HL-60 (cell line): ENCODE measurements at regions not wholly inside any gene's neighbourhood (a gene's known extent, or its start where the extent isn't known, plus 50 kb on each side); places are given as distances from the start of the nearest gene placed in this dataset.

Experiments
- DNase-seq, 2 experiments: peaks; one replicate each; pipeline ENCODE4 v3.0.0-alpha.2; 2010 to 2020; ENCODE audit warnings: low read depth in 1 of 2, low spot score in 1 of 2
- H3K27ac ChIP-seq: fragments of 250-450 bp; sonication (Bioruptor Pico); replicated peaks from 2 replicates; pipeline ENCODE4 v1.5.1; 2020; ENCODE audit warnings: mild to moderate bottlenecking, moderate library complexity
- H3K27me3 ChIP-seq: fragments of 250-450 bp; sonication (Bioruptor Pico); 2 replicates; pipeline ENCODE4 v1.5.1; 2021; ENCODE audit warnings: mild to moderate bottlenecking, moderate library complexity; ENCODE audit not compliant: insufficient read depth, poor library complexity, severe bottlenecking
- H3K4me3 ChIP-seq: replicated peaks from 2 replicates; pipeline ENCODE4 v1.5.1; 2011; ENCODE audit warnings: mild to moderate bottlenecking, control low read depth, low read length; ENCODE audit not compliant: insufficient read depth
- GABPA ChIP-seq: IDR thresholded peaks from 2 replicates; pipeline ENCODE4 v1.6.1; 2012; ENCODE audit warnings: low read depth
- POLR2AphosphoS5 ChIP-seq: IDR thresholded peaks from 2 replicates; pipeline ENCODE4 v1.6.1; 2012; ENCODE audit warnings: low read depth
- SPI1 ChIP-seq: IDR thresholded peaks from 2 replicates; pipeline ENCODE4 v1.6.1; 2012; ENCODE audit warnings: low read depth, mild to moderate bottlenecking, borderline replicate concordance
- TF ChIP-seq, protein P1 (sequence below): IDR thresholded peaks from one replicate; pipeline ENCODE4 v1.5.1; 2011; ENCODE audit warnings: low read length, control low read depth, inconsistent platforms; ENCODE audit not compliant: insufficient read depth
- TF ChIP-seq, protein P2 (sequence below): IDR thresholded peaks from 2 replicates; pipeline ENCODE4 v1.6.1; 2012; ENCODE audit warnings: low read depth; ENCODE audit not compliant: insufficient replicate concordance

DNA sequence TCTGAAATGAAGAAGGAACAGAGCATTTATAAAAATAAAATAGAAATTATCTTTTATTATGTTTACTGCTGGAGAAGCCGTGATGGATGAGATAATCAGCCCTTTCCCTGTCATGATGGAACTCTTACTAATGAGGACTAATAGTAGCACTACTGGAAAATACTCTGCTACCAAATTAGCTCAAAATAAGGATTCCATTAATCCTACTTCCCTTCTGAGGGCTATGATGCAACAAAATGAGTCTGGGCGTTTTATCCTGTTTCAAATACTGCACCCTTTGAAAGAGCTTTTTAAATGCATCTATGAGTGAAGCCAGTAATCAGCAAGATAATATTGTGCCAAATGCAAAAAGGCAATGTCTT is 59.3 kb upstream of the CARMIL1 start:
- Histone ChIP-seq H3K27me3 (no peaks in the 10 kb centered on the region), H3K4me3 (no peak overlapping the region), H3K27ac (no peak overlapping the region)
- TF ChIP-seq, protein P1, sequence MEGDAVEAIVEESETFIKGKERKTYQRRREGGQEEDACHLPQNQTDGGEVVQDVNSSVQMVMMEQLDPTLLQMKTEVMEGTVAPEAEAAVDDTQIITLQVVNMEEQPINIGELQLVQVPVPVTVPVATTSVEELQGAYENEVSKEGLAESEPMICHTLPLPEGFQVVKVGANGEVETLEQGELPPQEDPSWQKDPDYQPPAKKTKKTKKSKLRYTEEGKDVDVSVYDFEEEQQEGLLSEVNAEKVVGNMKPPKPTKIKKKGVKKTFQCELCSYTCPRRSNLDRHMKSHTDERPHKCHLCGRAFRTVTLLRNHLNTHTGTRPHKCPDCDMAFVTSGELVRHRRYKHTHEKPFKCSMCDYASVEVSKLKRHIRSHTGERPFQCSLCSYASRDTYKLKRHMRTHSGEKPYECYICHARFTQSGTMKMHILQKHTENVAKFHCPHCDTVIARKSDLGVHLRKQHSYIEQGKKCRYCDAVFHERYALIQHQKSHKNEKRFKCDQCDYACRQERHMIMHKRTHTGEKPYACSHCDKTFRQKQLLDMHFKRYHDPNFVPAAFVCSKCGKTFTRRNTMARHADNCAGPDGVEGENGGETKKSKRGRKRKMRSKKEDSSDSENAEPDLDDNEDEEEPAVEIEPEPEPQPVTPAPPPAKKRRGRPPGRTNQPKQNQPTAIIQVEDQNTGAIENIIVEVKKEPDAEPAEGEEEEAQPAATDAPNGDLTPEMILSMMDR = no peak
- TF ChIP-seq POLR2AphosphoS5 = no peak
- TF ChIP-seq SPI1 = no peak
- TF ChIP-seq, protein P2, sequence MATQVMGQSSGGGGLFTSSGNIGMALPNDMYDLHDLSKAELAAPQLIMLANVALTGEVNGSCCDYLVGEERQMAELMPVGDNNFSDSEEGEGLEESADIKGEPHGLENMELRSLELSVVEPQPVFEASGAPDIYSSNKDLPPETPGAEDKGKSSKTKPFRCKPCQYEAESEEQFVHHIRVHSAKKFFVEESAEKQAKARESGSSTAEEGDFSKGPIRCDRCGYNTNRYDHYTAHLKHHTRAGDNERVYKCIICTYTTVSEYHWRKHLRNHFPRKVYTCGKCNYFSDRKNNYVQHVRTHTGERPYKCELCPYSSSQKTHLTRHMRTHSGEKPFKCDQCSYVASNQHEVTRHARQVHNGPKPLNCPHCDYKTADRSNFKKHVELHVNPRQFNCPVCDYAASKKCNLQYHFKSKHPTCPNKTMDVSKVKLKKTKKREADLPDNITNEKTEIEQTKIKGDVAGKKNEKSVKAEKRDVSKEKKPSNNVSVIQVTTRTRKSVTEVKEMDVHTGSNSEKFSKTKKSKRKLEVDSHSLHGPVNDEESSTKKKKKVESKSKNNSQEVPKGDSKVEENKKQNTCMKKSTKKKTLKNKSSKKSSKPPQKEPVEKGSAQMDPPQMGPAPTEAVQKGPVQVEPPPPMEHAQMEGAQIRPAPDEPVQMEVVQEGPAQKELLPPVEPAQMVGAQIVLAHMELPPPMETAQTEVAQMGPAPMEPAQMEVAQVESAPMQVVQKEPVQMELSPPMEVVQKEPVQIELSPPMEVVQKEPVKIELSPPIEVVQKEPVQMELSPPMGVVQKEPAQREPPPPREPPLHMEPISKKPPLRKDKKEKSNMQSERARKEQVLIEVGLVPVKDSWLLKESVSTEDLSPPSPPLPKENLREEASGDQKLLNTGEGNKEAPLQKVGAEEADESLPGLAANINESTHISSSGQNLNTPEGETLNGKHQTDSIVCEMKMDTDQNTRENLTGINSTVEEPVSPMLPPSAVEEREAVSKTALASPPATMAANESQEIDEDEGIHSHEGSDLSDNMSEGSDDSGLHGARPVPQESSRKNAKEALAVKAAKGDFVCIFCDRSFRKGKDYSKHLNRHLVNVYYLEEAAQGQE = no peak
- TF ChIP-seq GABPA = no peak
- no peak for DNase-seq

DNA sequence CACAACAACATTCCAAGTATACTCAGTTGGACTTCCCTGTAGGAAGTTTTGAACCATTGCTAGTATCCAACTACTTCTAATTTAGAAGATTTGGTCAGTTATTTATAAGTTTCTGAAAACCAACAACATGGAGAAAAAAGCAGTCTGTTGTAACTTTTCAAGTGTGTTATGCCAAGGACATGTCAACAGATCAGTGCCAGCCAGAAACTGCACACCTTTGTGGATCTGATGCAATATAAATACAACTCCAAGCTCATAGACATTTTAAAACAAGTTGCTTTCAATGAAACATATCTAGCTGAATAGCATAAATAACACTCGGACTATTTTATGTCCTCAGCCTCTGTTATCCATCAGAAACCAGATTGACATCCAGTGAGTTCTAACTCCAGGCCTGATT is 58.3 kb upstream of the CARMIL1 start:
- Histone ChIP-seq H3K4me3 (no peak overlapping the region), H3K27ac (no peak overlapping the region), H3K27me3 (no peaks in the 10 kb centered on the region)
- DNase-seq = no peak
- TF ChIP-seq, protein P1 = no peak
- TF ChIP-seq POLR2AphosphoS5 (no peak), GABPA (no peak), SPI1 (no peak)
- TF ChIP-seq, protein P2 = no peak

DNA sequence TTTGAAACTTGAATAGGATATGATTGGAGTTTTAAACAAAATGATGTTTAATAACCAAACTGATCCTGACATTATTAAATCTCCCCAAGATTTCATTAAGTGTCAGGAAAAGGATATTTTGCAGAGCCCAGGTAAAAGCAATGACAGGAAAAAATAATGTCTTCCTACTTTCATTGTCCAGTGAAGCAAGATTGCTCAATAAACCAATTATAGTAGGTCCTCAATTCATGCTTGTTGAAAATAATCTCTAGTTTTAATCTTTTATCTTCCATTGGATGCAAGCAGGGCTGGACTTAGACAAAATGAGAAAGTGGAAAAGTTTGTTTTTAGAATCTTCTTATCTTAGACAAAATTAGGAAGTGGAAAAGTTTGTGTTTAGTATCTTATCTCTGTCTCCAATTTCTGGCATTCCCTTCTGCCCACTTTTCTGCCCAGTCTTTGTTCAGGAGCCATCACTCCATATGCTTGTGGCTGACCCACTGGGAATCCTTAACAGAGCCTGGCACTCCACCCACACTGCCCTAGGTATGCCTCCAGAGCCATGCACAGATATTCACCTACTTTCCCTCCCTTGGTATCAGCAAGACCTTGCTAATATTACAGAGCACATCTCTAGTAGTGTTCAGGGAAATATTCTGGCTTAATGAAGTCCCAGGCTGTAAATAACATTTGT is 57.0 kb upstream of the CARMIL1 start:
- no peak for DNase-seq
- TF ChIP-seq SPI1 = no peak
- TF ChIP-seq POLR2AphosphoS5 = no peak
- TF ChIP-seq, protein P2 = no peak
- TF ChIP-seq, protein P1 = no peak
- no peak for TF ChIP-seq GABPA
- no peak overlapping the region for H3K27ac ChIP-seq
- H3K27me3 ChIP-seq = no peaks in the 10 kb centered on the region
- no peak overlapping the region for H3K4me3 ChIP-seq
